Astrocyte of the spinal cord (primary cell): ENCODE measurements at regions not wholly inside any gene's neighbourhood (a gene's known extent, or its start where the extent isn't known, plus 50 kb on each side); places are given as distances from the start of the nearest gene placed in this dataset.

ENCODE experiments used
- DNase-seq: peaks from one replicate; pipeline ENCODE4 v3.0.0; 2011; ENCODE audit warnings: low read depth, low spot score
- H3K4me3 ChIP-seq: 2 replicates; pipeline ENCODE4 v1.5.1; 2011; ENCODE audit warnings: low read depth, mild to moderate bottlenecking, low read length, moderate library complexity
- CTCF ChIP-seq: IDR thresholded peaks from 2 replicates; pipeline ENCODE4 v1.5.1; 2012; ENCODE audit warnings: low read depth, mild to moderate bottlenecking, low read length, inconsistent platforms
- in situ Hi-C: cut with HindIII; loops from 2 replicates; pipeline ENCODE4 v1.10.0; 2017; ENCODE audit warnings: low sequenced_read_pairs

- DNase-seq = no peak
- H3K4me3 ChIP-seq = no peak overlapping the region
- in situ Hi-C loops = no loop called here
- no peak for TF ChIP-seq CTCF
Observed at GRCh38 chr7:155166108-155166507, 96.0 kb downstream of the HTR5A start.

- TF ChIP-seq CTCF = no peak
- in situ Hi-C loops = no loop called here
- DNase-seq = peak; percentile 92
- H3K4me3 ChIP-seq = no peak overlapping the region
Observed at GRCh38 chr7:155166673-155167370, 96.7 kb downstream of the HTR5A start.

GRCh38 chr7:155167706-155168365 is 97.7 kb downstream of the HTR5A start:
- no peak for TF ChIP-seq CTCF
- in situ Hi-C loops = no loop called here
- DNase-seq = no peak
- no peak overlapping the region for H3K4me3 ChIP-seq

- H3K4me3 ChIP-seq = no peak overlapping the region
- TF ChIP-seq CTCF = no peak
- no peak for DNase-seq
- in situ Hi-C loops = no loop called here
Observed at GRCh38 chr7:155168597-155169480, 98.7 kb downstream of the HTR5A start.

GRCh38 chr7:155169498-155170065 is 99.5 kb downstream of the HTR5A start:
- no peak overlapping the region for H3K4me3 ChIP-seq
- no peak for TF ChIP-seq CTCF
- no peak for DNase-seq
- in situ Hi-C loops = no loop called here

- in situ Hi-C loops = no loop called here
- no peak for DNase-seq
- no peak for TF ChIP-seq CTCF
- no peak overlapping the region for H3K4me3 ChIP-seq
Observed at GRCh38 chr7:155170331-155170730, 100.2 kb downstream of the HTR5A start.
